GM23338 (cell line): ENCODE measurements at regions not wholly inside any gene's neighbourhood (a gene's known extent, or its start where the extent isn't known, plus 50 kb on each side); places are given as distances from the start of the nearest gene placed in this dataset.

ENCODE experiments used
- ATAC-seq: fragments of 200-7000 bp; cut with Tn5 transposase; 3 replicates; pipeline ENCODE4 v1.9.1; 2020
- DNase-seq: peaks from one replicate; pipeline ENCODE4 v3.0.0-alpha.2; 2015; ENCODE audit warnings: low spot score
- H2AFZ ChIP-seq: fragments of 200-600 bp; sonication (generic); 2 replicates; pipeline ENCODE4 v1.8.0; 2016; ENCODE audit warnings: antibody characterized with exemption, mild to moderate bottlenecking, moderate library complexity
- H3F3A ChIP-seq: fragments of 200-600 bp; sonication (generic); replicated peaks from 2 replicates; pipeline ENCODE4 v1.8.0; 2017; ENCODE audit warnings: antibody characterized with exemption, mixed run types, low read depth
- H3K27ac ChIP-seq: fragments of 200-600 bp; sonication (generic); 2 replicates; pipeline ENCODE4 v1.6.1; 2016; ENCODE audit warnings: low read depth
- H3K27me3 ChIP-seq: fragments of 200-600 bp; sonication (generic); 2 replicates; pipeline ENCODE4 v1.8.0; 2016; ENCODE audit warnings: mild to moderate bottlenecking, mixed run types, moderate library complexity; ENCODE audit not compliant: insufficient read depth
- H3K36me3 ChIP-seq: fragments of 200-600 bp; sonication (generic); 2 replicates; pipeline ENCODE4 v1.8.0; 2016; ENCODE audit warnings: mild to moderate bottlenecking; ENCODE audit not compliant: insufficient read depth
- H3K4me1 ChIP-seq: fragments of 200-600 bp; sonication (generic); 2 replicates; pipeline ENCODE4 v1.8.0; 2016; ENCODE audit warnings: mild to moderate bottlenecking, moderate library complexity; ENCODE audit not compliant: insufficient read depth
- H3K4me2 ChIP-seq: fragments of 200-600 bp; sonication (generic); 2 replicates; pipeline ENCODE4 v1.7.1; 2017; ENCODE audit warnings: mixed run types
- H3K4me3 ChIP-seq: fragments of 200-600 bp; sonication (generic); 2 replicates; pipeline ENCODE4 v1.6.1; 2016; ENCODE audit warnings: mixed run types
- H3K79me2 ChIP-seq: fragments of 200-600 bp; sonication (generic); replicated peaks from 2 replicates; pipeline ENCODE4 v1.8.0; 2017; ENCODE audit warnings: mild to moderate bottlenecking; ENCODE audit not compliant: insufficient read depth
- H3K9me2 ChIP-seq: fragments of 200-600 bp; sonication (generic); 2 replicates; pipeline ENCODE4 v1.8.0; 2017; ENCODE audit not compliant: insufficient read depth
- H4K20me1 ChIP-seq: fragments of 200-600 bp; sonication (generic); replicated peaks from 2 replicates; pipeline ENCODE4 v1.8.0; 2017; ENCODE audit warnings: mild to moderate bottlenecking; ENCODE audit not compliant: insufficient read depth
- H3K27ac Mint-ChIP-seq: 2 replicates; pipeline ENCODE4 v1.8.0; 2020; ENCODE audit warnings: inconsistent platforms, mild to moderate bottlenecking, moderate library complexity, mixed read lengths
- H3K27me3 Mint-ChIP-seq: 3 replicates; pipeline ENCODE4 v1.8.0; 2022; ENCODE audit warnings: low read depth, mild to moderate bottlenecking, moderate library complexity, mixed read lengths, inconsistent platforms; ENCODE audit not compliant: insufficient read depth, poor library complexity
- H3K36me3 Mint-ChIP-seq: 3 replicates; pipeline ENCODE4 v1.8.0; 2021; ENCODE audit warnings: low read depth, mild to moderate bottlenecking, inconsistent platforms, moderate library complexity, mixed read lengths
- H3K4me1 Mint-ChIP-seq: 3 replicates; pipeline ENCODE4 v1.8.0; 2020; ENCODE audit warnings: mild to moderate bottlenecking, inconsistent platforms, mixed read lengths
- H3K4me3 Mint-ChIP-seq: 3 replicates; pipeline ENCODE4 v1.8.0; 2021; ENCODE audit warnings: moderate library complexity, mild to moderate bottlenecking, inconsistent platforms, mixed read lengths
- H3K9me3 Mint-ChIP-seq: 3 replicates; pipeline ENCODE4 v1.8.0; 2020; ENCODE audit warnings: moderate library complexity, mild to moderate bottlenecking, inconsistent platforms, mixed read lengths
- CREB1 ChIP-seq: fragments of 250-450 bp; sonication (Bioruptor Pico); IDR thresholded peaks from 2 replicates; pipeline ENCODE4 v1.5.0; 2020; ENCODE audit warnings: low read depth, mild to moderate bottlenecking, moderate library complexity
- CTCF ChIP-seq, 2 experiments: fragments of 200-600 bp in 1 of 2; sonication (generic) in 1 of 2; conservative IDR thresholded peaks; 2 replicates each; pipeline versions ENCODE4 v1.5.1 to v1.6.1; 2016 to 2017; ENCODE audit warnings: antibody characterized with exemption in 2 of 2, low read depth in 2 of 2, mild to moderate bottlenecking in 2 of 2, moderate library complexity in 1 of 2
- EZH2 ChIP-seq: fragments of 200-600 bp; sonication (generic); IDR thresholded peaks from one replicate; pipeline ENCODE4 v1.8.0; 2017; ENCODE audit warnings: antibody characterized with exemption, mild to moderate bottlenecking, low read depth; ENCODE audit not compliant: unreplicated experiment
- EZH2phosphoT487 ChIP-seq: fragments of 200-600 bp; sonication (generic); IDR thresholded peaks from one replicate; pipeline ENCODE4 v1.8.1; 2018; ENCODE audit warnings: antibody characterized with exemption; ENCODE audit not compliant: unreplicated experiment
- JUNB ChIP-seq: IDR thresholded peaks from one replicate; pipeline ENCODE4 v1.6.1; 2016; ENCODE audit warnings: antibody characterized with exemption; ENCODE audit not compliant: unreplicated experiment
- NANOG ChIP-seq: IDR thresholded peaks from 2 replicates; pipeline ENCODE4 v1.6.1; 2016; ENCODE audit warnings: antibody characterized with exemption, borderline replicate concordance
- ZNF331 ChIP-seq: fragments of 250-450 bp; sonication (Bioruptor Pico); IDR thresholded peaks from 2 replicates; pipeline ENCODE4 v1.5.0; 2020; ENCODE audit warnings: low read depth, mild to moderate bottlenecking, moderate library complexity
- ZNF462 ChIP-seq: fragments of 250-450 bp; sonication (Bioruptor Pico); IDR thresholded peaks from 2 replicates; pipeline ENCODE4 v1.5.0; 2020; ENCODE audit warnings: mild to moderate bottlenecking, moderate library complexity

- Histone ChIP-seq H2AFZ (no peak overlapping the region), H3F3A (no peaks in the 10 kb centered on the region), H3K4me1 (peaks cover 5% of the 10 kb centered on the region; the same call in 1 of the 2 replicates), H3K36me3 (no peaks in the 10 kb centered on the region), H3K79me2 (no peaks in the 10 kb centered on the region), H3K4me2 (no peak overlapping the region), H3K4me3 (no peak overlapping the region), H3K27me3 (no peaks in the 10 kb centered on the region), H3K27ac (no peak overlapping the region), H4K20me1 (no peaks in the 10 kb centered on the region), H3K9me2 (no peaks in the 10 kb centered on the region)
- ATAC-seq (no peak), DNase-seq (no peak)
- H3K4me1 Mint-ChIP-seq = peaks cover 22% of the 10 kb centered on the region
- peaks cover 2% of the 10 kb centered on the region for H3K27me3 Mint-ChIP-seq
- H3K4me3 Mint-ChIP-seq = no peak overlapping the region
- no peak for TF ChIP-seq NANOG
- TF ChIP-seq EZH2 = no peak
- TF ChIP-seq CREB1 (CRISPR knock-in tag) = no peak
- TF ChIP-seq ZNF331 (CRISPR knock-in tag) = no peak
- no peak for TF ChIP-seq CTCF (conservative IDR thresholded peaks at IDR 0.05; ENCODE audit: low read depth in 2 of 2)
- no peak for TF ChIP-seq JUNB
- TF ChIP-seq ZNF462 = no peak
- no peak for TF ChIP-seq EZH2phosphoT487
- no peaks in the 10 kb centered on the region for H3K36me3 Mint-ChIP-seq
- H3K27ac Mint-ChIP-seq = no peak overlapping the region; the same call in 1 of the 2 replicates
- no peaks in the 10 kb centered on the region for H3K9me3 Mint-ChIP-seq
Measured at GRCh38 chr6:126175251-126175650, 164.7 kb upstream of the CENPW start.
